ENCODE measurements at regions not wholly inside any gene's neighbourhood (a gene's known extent, or its start where the extent isn't known, plus 50 kb on each side); places are given as distances from the start of the nearest gene placed in this dataset.
"Not testable (repeated sequence)": the region's sequence is repeated elsewhere in the genome, so short reads cannot be mapped to it uniquely, and the experiment has no call there.

DNA sequence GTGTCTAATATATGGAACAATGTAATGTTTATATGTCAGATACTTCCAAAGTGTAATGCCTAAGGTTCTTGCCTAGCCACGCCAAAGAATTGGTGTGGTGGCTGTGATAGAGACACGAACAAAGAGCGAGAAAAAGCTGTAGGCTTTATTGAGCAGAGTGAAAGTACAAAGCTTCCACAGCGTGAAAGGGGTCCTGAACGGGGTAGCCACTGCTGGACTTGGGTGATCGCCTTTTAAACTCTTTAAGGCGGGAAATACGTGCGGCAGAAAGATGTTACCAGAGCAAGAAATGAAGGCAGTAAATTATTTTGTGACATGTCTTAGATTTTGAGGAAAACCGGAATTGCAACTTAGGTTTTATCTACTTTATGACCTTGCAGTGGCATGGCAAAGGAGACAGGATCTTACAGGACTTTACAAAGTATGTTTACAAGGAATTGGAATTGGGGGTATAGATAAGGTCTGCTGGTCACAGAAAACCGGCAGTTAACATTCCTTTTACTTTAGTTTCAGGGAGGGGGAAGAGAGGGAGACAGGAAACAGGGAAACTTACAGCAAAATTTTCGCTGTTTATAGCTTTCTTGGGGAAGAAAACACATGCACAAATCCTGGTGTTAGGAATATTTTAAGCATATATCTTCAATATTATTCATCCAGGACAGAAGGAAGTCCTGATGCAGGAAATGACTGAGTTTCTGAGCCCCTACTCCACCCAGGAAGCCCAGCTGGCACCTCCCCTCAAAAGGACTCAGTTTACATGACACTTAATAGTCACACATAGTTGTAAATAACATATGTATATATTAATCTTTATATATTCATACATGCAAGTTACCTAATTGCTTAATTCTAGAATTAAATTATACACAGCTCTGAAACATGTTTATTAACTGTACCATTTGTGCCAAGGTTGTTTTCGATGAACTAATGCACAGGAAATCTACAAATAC lies 421.3 kb upstream of the PABPC4L start:
- CTCF ChIA-PET (ENCODE audit: partially characterized antibody); H3K4me3 Mint-ChIP-seq; H3K27me3 Mint-ChIP-seq; POLR2A ChIA-PET (ENCODE audit: partially characterized antibody); H3K36me3 ChIP-seq (ENCODE audit: insufficient read depth, low read length); H3K9me3 ChIP-seq (ENCODE audit: control insufficient read depth in 1 of 2, low read length in 2 of 2); intact Hi-C loops (cut with micrococcal nuclease); H3K27me3 ChIP-seq (ENCODE audit: insufficient read depth, low read length); DNase-seq; H3K36me3 Mint-ChIP-seq; H3K4me1 ChIP-seq (ENCODE audit: insufficient read depth, low read length); H3K4me3 ChIP-seq (ENCODE audit: low read length in 2 of 2); H3K4me1 Mint-ChIP-seq; H3K27ac Mint-ChIP-seq; H3K27ac ChIP-seq (ENCODE audit: low read depth, low read length): not testable (repeated sequence)
- peaks cover 0 to 15% (median 7%) of the 10 kb centered on the region in 8 donors for H3K9me3 Mint-ChIP-seq

GRCh38 chr4:134622199-134622598 lies 420.6 kb upstream of the PABPC4L start:
- H3K27ac ChIP-seq (ENCODE audit: low read depth, low read length), result no peak overlapping the region
- H3K9me3 ChIP-seq (ENCODE audit: control insufficient read depth in 1 of 2, low read length in 2 of 2), result no peaks in the 10 kb centered on the region
- Mint-ChIP-seq H3K27ac (no peak overlapping the region), H3K9me3 (peaks cover 0 to 15% (median 7%) of the 10 kb centered on the region in 8 donors), H3K36me3 (no peaks in the 10 kb centered on the region), H3K4me1 (no peaks in the 10 kb centered on the region), H3K27me3 (no peaks in the 10 kb centered on the region), H3K4me3 (no peak overlapping the region)
- POLR2A ChIA-PET (ENCODE audit: partially characterized antibody), result no interaction called here
- no peaks in the 10 kb centered on the region for H3K36me3 ChIP-seq (ENCODE audit: insufficient read depth, low read length)
- no peak for DNase-seq
- CTCF ChIA-PET (ENCODE audit: partially characterized antibody), result no interaction called here
- no peak overlapping the region for H3K4me3 ChIP-seq (ENCODE audit: low read length in 2 of 2)
- intact Hi-C loops (cut with micrococcal nuclease), result no loop called here
- no peaks in the 10 kb centered on the region for H3K4me1 ChIP-seq (ENCODE audit: insufficient read depth, low read length)
- H3K27me3 ChIP-seq (ENCODE audit: insufficient read depth, low read length), result no peaks in the 10 kb centered on the region

DNA sequence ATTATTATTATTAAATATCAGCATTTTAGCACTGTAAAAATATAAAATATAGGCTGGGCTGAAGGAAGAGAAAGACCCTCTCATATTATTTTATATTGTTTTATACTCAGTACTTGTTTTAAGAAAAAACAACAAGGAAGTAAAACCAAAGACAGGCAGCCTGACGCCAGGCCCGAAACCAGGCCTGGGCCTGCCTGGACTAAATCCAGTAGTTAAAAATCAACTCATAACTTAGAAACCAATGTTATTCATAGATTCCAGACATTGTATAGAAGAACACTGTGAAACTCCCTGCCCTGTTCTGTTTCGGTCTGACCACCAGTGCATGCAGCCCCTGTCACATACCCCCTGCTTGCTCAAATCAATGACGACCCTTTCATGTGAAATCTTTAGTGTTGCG lies 420.1 kb upstream of the PABPC4L start:
- H3K9me3 ChIP-seq (ENCODE audit: control insufficient read depth in 1 of 2, low read length in 2 of 2); POLR2A ChIA-PET (ENCODE audit: partially characterized antibody); DNase-seq; H3K4me1 Mint-ChIP-seq; H3K27ac Mint-ChIP-seq; H3K27me3 Mint-ChIP-seq; H3K27me3 ChIP-seq (ENCODE audit: insufficient read depth, low read length); H3K36me3 ChIP-seq (ENCODE audit: insufficient read depth, low read length); H3K4me3 Mint-ChIP-seq; H3K4me1 ChIP-seq (ENCODE audit: insufficient read depth, low read length); H3K4me3 ChIP-seq (ENCODE audit: low read length in 2 of 2); CTCF ChIA-PET (ENCODE audit: partially characterized antibody); intact Hi-C loops (cut with micrococcal nuclease); H3K36me3 Mint-ChIP-seq; H3K27ac ChIP-seq (ENCODE audit: low read depth, low read length): not testable (repeated sequence)
- H3K9me3 Mint-ChIP-seq, result peaks cover 0 to 15% (median 7%) of the 10 kb centered on the region in 8 donors

- Histone ChIP-seq H3K27me3 (ENCODE audit: insufficient read depth, low read length) (no peaks in the 10 kb centered on the region), H3K4me3 (ENCODE audit: low read length in 2 of 2) (no peak overlapping the region), H3K9me3 (ENCODE audit: control insufficient read depth in 1 of 2, low read length in 2 of 2) (no peaks in the 10 kb centered on the region), H3K4me1 (ENCODE audit: insufficient read depth, low read length) (no peaks in the 10 kb centered on the region), H3K36me3 (ENCODE audit: insufficient read depth, low read length) (no peaks in the 10 kb centered on the region), H3K27ac (ENCODE audit: low read depth, low read length) (no peak overlapping the region)
- H3K27ac Mint-ChIP-seq, result no peak overlapping the region
- H3K9me3 Mint-ChIP-seq, result peaks cover 0 to 11% (median 2%) of the 10 kb centered on the region in 8 donors
- ChIA-PET CTCF (ENCODE audit: partially characterized antibody) (no interaction called here), POLR2A (ENCODE audit: partially characterized antibody) (no interaction called here)
- H3K4me1 Mint-ChIP-seq, result no peaks in the 10 kb centered on the region
- H3K4me3 Mint-ChIP-seq, result no peak overlapping the region
- H3K27me3 Mint-ChIP-seq, result no peaks in the 10 kb centered on the region
- H3K36me3 Mint-ChIP-seq, result no peaks in the 10 kb centered on the region
- intact Hi-C loops (cut with micrococcal nuclease), result no loop called here
- DNase-seq, result no peak
Measured at GRCh38 chr4:134610956-134611355, 409.4 kb upstream of the PABPC4L start.

DNA sequence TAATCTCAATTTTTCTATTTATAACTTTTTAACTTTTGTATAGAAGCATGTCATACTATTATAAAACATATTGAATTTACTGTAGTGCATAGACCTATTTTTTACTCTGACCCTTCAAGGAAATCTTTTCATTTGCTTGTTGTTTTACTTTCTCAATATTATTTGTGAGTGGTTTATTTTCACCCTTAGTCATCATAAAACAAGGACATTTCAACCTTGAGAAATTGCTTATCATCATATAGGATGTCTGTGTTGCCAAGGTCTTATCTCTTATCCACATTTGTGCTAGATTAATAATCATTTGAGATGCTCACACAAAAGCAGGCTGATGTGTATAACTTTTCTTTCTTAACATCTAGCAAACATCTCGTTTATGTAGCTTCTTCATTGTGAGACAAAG lies 408.6 kb upstream of the PABPC4L start:
- DNase-seq, result no peak
- H3K4me3 ChIP-seq (ENCODE audit: low read length in 2 of 2), result no peak overlapping the region
- no peaks in the 10 kb centered on the region for H3K4me1 ChIP-seq (ENCODE audit: insufficient read depth, low read length)
- H3K27me3 ChIP-seq (ENCODE audit: insufficient read depth, low read length), result no peaks in the 10 kb centered on the region
- POLR2A ChIA-PET (ENCODE audit: partially characterized antibody), result no interaction called here
- Mint-ChIP-seq H3K36me3 (no peaks in the 10 kb centered on the region), H3K27ac (no peak overlapping the region), H3K27me3 (no peaks in the 10 kb centered on the region), H3K4me1 (no peaks in the 10 kb centered on the region), H3K9me3 (peaks cover 0 to 10% (median 2%) of the 10 kb centered on the region in 8 donors), H3K4me3 (no peak overlapping the region)
- intact Hi-C loops (cut with micrococcal nuclease), result no loop called here
- H3K9me3 ChIP-seq (ENCODE audit: control insufficient read depth in 1 of 2, low read length in 2 of 2), result no peaks in the 10 kb centered on the region
- H3K27ac ChIP-seq (ENCODE audit: low read depth, low read length), result no peak overlapping the region
- CTCF ChIA-PET (ENCODE audit: partially characterized antibody), result no interaction called here
- no peaks in the 10 kb centered on the region for H3K36me3 ChIP-seq (ENCODE audit: insufficient read depth, low read length)

GRCh38 chr4:134601706-134602105 lies 400.1 kb upstream of the PABPC4L start:
- Mint-ChIP-seq H3K27ac (no peak overlapping the region), H3K9me3 (peaks cover 1 to 15% (median 7%) of the 10 kb centered on the region in 8 donors), H3K4me1 (no peaks in the 10 kb centered on the region), H3K36me3 (no peaks in the 10 kb centered on the region), H3K27me3 (no peaks in the 10 kb centered on the region), H3K4me3 (no peak overlapping the region)
- H3K4me1 ChIP-seq (ENCODE audit: insufficient read depth, low read length), result no peaks in the 10 kb centered on the region
- H3K27ac ChIP-seq (ENCODE audit: low read depth, low read length), result no peak overlapping the region
- no peaks in the 10 kb centered on the region for H3K9me3 ChIP-seq (ENCODE audit: control insufficient read depth in 1 of 2, low read length in 2 of 2)
- intact Hi-C loops (cut with micrococcal nuclease), result no loop called here
- CTCF ChIA-PET (ENCODE audit: partially characterized antibody), result no interaction called here
- H3K27me3 ChIP-seq (ENCODE audit: insufficient read depth, low read length), result no peaks in the 10 kb centered on the region
- DNase-seq, result no peak
- H3K4me3 ChIP-seq (ENCODE audit: low read length in 2 of 2), result no peak overlapping the region
- POLR2A ChIA-PET (ENCODE audit: partially characterized antibody), result no interaction called here
- H3K36me3 ChIP-seq (ENCODE audit: insufficient read depth, low read length), result no peaks in the 10 kb centered on the region

- Mint-ChIP-seq H3K27me3 (no peaks in the 10 kb centered on the region), H3K27ac (no peak overlapping the region), H3K4me3 (no peak overlapping the region), H3K4me1 (no peaks in the 10 kb centered on the region), H3K9me3 (peaks cover 0 to 10% (median 4%) of the 10 kb centered on the region in 8 donors), H3K36me3 (no peaks in the 10 kb centered on the region)
- ChIA-PET CTCF (ENCODE audit: partially characterized antibody) (no interaction called here), POLR2A (ENCODE audit: partially characterized antibody) (no interaction called here)
- Histone ChIP-seq H3K9me3 (ENCODE audit: control insufficient read depth in 1 of 2, low read length in 2 of 2) (no peaks in the 10 kb centered on the region), H3K4me3 (ENCODE audit: low read length in 2 of 2) (no peak overlapping the region), H3K27ac (ENCODE audit: low read depth, low read length) (no peak overlapping the region), H3K36me3 (ENCODE audit: insufficient read depth, low read length) (no peaks in the 10 kb centered on the region), H3K27me3 (ENCODE audit: insufficient read depth, low read length) (no peaks in the 10 kb centered on the region), H3K4me1 (ENCODE audit: insufficient read depth, low read length) (no peaks in the 10 kb centered on the region)
- DNase-seq, result no peak
- intact Hi-C loops (cut with micrococcal nuclease), result no loop called here
Measured at GRCh38 chr4:134591326-134591725, 389.7 kb upstream of the PABPC4L start.
